ENCODE measurements at regions not wholly inside any gene's neighbourhood (a gene's known extent, or its start where the extent isn't known, plus 50 kb on each side); places are given as distances from the start of the nearest gene placed in this dataset.
"Not testable (repeated sequence)": the region's sequence is repeated elsewhere in the genome, so short reads cannot be mapped to it uniquely, and the experiment has no call there.

DNA sequence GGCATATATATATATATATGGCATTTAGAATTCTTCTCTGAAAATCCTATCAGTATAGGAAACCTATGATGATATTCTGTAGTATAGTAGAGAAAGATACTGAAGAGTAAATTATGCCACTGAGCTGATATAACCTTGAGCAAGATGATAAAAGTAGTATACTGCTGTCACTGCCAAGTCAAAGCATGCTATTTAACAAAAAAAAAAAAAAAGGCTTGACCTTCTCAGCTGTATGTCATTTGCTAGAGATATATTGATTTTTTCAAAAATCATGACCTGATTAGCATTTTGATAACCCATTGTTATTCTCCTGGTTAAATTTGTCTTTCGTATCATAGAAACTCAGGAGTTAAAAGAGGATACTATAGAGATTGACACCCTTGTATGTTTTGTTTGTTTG, 299.4 kb downstream of the ADAMTS20 start:
- H3K27ac ChIP-seq (ENCODE audit: low read length), result no peak overlapping the region
- no CpG with 5 or more reads among the region's 1 CpG for WGBS (ENCODE audit: insufficient coverage, low lambda C conversion rate)
- no peak for DNase-seq
- no peak overlapping the region for H3K4me3 ChIP-seq (ENCODE audit: low read length)
- H3K4me1 ChIP-seq (ENCODE audit: control insufficient read depth, insufficient read depth, low read length), result no peaks in the 10 kb centered on the region
- H3K27me3 ChIP-seq (ENCODE audit: control insufficient read depth, insufficient read depth, low read length), result no peaks in the 10 kb centered on the region
- H3K36me3 ChIP-seq (ENCODE audit: control insufficient read depth, insufficient read depth, low read length), result no peaks in the 10 kb centered on the region
- H3K9me3 ChIP-seq (ENCODE audit: control insufficient read depth, low read depth, low read length), result no peaks in the 10 kb centered on the region

DNA sequence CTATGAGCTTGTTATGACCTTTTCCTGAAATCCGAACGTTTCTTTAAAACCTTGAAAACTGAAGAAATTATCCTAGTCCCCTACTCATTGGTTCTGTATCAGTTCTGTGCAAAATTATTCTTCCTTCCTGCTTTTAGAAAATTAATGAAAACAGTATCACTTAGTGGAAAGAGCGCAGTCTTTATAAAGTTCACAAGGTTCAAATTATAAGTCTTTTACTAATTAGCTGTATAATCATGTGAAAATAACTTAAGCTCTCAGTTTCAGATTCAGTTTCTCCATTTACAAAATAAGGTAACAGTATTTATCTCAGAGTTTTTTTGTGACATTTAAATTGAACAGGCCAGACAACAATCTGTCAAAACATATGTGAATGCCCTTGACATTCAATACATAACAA, 306.1 kb downstream of the ADAMTS20 start:
- no peak for DNase-seq
- Histone ChIP-seq H3K4me3 (ENCODE audit: low read length) (no peak overlapping the region), H3K27me3 (ENCODE audit: control insufficient read depth, insufficient read depth, low read length) (no peaks in the 10 kb centered on the region), H3K36me3 (ENCODE audit: control insufficient read depth, insufficient read depth, low read length) (no peaks in the 10 kb centered on the region), H3K4me1 (ENCODE audit: control insufficient read depth, insufficient read depth, low read length) (no peaks in the 10 kb centered on the region), H3K27ac (ENCODE audit: low read length) (no peak overlapping the region), H3K9me3 (ENCODE audit: control insufficient read depth, low read depth, low read length) (no peaks in the 10 kb centered on the region)
- WGBS (ENCODE audit: insufficient coverage, low lambda C conversion rate), result 95% methylated on average over 3 of the region's 3 CpGs

DNA sequence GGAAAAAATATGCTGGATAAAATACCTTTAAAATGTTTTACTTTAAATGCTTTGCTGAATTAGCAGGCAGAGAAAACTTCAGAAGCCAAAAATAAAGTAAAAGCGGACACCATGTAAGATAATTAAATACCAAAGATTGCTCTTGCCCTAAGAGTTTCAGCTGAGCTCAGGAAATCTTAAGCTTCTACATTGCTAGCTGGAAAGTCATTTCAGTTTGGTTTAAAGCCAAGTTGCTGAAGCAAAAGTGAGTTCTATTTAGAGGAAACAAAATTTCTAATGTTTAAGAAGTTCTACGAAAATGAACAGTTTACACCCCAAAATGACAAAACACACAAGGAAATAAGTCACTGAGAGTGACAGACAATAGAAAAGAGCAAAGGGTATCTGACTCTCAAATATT, 310.0 kb downstream of the ADAMTS20 start:
- 83% methylated on average over 2 of the region's 2 CpGs for WGBS (ENCODE audit: insufficient coverage, low lambda C conversion rate)

DNA sequence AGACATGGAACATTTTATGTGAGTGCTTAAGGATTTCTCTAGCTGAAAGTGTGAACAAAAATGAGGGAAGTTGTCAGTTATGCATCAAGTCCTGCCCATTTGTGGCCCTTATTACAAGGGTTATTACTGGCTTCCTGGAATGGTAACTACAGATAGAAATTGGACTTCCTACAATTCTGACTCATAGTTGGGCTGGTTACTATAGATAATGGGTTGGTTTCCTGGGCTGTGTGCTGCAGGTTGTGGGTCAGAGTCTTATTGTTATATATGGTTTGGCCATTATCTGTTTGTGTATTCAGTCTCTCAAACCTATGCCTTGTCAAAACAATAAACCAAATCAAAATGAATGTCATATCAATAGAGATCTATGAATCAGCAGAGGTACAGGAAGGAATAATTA, 313.7 kb downstream of the ADAMTS20 start:
- Histone ChIP-seq H3K9me3 (ENCODE audit: control insufficient read depth, low read depth, low read length) (no peaks in the 10 kb centered on the region), H3K36me3 (ENCODE audit: control insufficient read depth, insufficient read depth, low read length) (no peaks in the 10 kb centered on the region), H3K4me3 (ENCODE audit: low read length) (no peak overlapping the region), H3K27ac (ENCODE audit: low read length) (no peak overlapping the region), H3K4me1 (ENCODE audit: control insufficient read depth, insufficient read depth, low read length) (no peaks in the 10 kb centered on the region), H3K27me3 (ENCODE audit: control insufficient read depth, insufficient read depth, low read length) (no peaks in the 10 kb centered on the region)
- DNase-seq, result no peak

More for the DNA sequence above, 310.0 kb downstream of the ADAMTS20 start:
- H3K27ac ChIP-seq (ENCODE audit: low read length), result no peak overlapping the region
- no peak for DNase-seq
- no peaks in the 10 kb centered on the region for H3K4me1 ChIP-seq (ENCODE audit: control insufficient read depth, insufficient read depth, low read length)
- no peaks in the 10 kb centered on the region for H3K27me3 ChIP-seq (ENCODE audit: control insufficient read depth, insufficient read depth, low read length)
- H3K4me3 ChIP-seq (ENCODE audit: low read length), result no peak overlapping the region
- no peaks in the 10 kb centered on the region for H3K36me3 ChIP-seq (ENCODE audit: control insufficient read depth, insufficient read depth, low read length)
- H3K9me3 ChIP-seq (ENCODE audit: control insufficient read depth, low read depth, low read length), result no peaks in the 10 kb centered on the region

DNA sequence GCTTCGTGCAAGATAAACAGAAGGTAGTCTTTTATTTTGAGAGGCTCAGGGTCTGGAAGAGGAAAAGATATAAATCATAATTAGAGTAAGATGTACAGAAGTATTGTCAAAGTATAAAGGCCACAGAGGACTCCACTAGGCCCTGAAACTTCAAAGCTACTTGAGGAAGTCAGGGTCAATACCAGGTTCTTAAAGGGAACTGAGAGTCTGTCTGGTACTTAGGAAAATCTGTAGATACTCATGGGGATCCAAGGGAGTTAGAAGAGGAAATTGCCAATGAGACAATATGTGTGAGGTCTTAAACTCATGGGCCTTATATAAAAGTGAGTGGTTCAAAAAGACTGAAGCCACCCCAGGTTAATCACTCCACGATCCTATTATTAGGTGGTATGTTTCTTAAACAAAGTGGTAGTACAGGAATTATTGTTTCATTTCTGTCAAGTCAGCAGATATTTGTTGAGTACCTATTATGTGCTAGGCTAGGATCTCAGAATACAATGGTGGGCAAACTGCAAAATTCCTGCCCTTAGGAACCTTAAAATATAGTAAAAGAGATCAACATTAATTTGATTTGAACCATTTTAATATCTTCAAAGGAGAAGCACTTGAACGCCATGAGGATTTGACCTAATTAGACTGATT, 314.6 kb downstream of the ADAMTS20 start:
- H3K27ac ChIP-seq (ENCODE audit: low read length), result no peak overlapping the region
- H3K4me3 ChIP-seq (ENCODE audit: low read length), result no peak overlapping the region
- no peaks in the 10 kb centered on the region for H3K9me3 ChIP-seq (ENCODE audit: control insufficient read depth, low read depth, low read length)
- 77% methylated on average over 2 of the region's 3 CpGs for WGBS (ENCODE audit: insufficient coverage, low lambda C conversion rate)
- H3K36me3 ChIP-seq (ENCODE audit: control insufficient read depth, insufficient read depth, low read length), result no peaks in the 10 kb centered on the region
- H3K4me1 ChIP-seq (ENCODE audit: control insufficient read depth, insufficient read depth, low read length), result no peaks in the 10 kb centered on the region
- no peaks in the 10 kb centered on the region for H3K27me3 ChIP-seq (ENCODE audit: control insufficient read depth, insufficient read depth, low read length)
- no peak for DNase-seq

DNA sequence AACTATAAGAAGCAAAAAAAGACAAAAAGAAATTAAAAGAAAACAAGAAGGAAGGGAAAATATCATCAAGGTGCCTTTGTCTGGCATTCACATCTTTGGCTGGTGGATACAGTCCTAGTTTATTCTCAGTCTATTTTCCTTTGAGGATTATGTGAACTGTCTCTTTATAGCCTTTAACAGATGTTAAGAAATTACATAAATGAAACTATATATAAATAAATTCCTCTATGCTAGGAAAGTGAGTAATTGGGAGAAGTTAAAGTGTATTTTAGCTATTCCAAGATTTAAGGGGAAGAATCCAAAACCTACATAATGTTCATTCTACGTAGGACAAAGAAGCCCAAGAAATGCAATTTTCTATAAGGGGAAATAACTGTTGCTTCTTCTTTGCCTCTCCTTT, 316.3 kb downstream of the ADAMTS20 start:
- no CpG with 5 or more reads among the region's 1 CpG for WGBS (ENCODE audit: insufficient coverage, low lambda C conversion rate)
- H3K27me3 ChIP-seq (ENCODE audit: control insufficient read depth, insufficient read depth, low read length), result no peaks in the 10 kb centered on the region
- no peaks in the 10 kb centered on the region for H3K9me3 ChIP-seq (ENCODE audit: control insufficient read depth, low read depth, low read length)
- H3K4me1 ChIP-seq (ENCODE audit: control insufficient read depth, insufficient read depth, low read length), result no peaks in the 10 kb centered on the region
- H3K4me3 ChIP-seq (ENCODE audit: low read length), result no peak overlapping the region
- H3K27ac ChIP-seq (ENCODE audit: low read length), result no peak overlapping the region
- H3K36me3 ChIP-seq (ENCODE audit: control insufficient read depth, insufficient read depth, low read length), result no peaks in the 10 kb centered on the region
- no peak for DNase-seq

DNA sequence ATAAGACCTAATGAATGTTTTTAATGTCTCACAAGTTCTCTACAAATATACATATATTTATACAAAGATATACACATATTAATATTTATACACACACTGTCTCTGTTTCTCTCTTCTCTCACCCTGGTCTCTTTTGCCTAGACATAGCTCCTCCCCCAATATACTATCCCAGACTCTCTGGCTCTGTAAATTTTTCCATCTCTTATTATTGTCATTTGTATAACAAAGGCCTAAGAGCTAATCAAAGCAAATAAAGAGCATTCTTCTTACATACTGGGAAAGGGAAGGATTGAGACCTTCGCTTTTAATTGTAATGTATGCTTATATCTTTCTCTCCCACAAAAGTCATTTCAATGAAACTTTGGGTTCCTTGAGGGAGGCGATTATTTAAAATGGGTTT, 318.1 kb downstream of the ADAMTS20 start:
- no peak for DNase-seq
- Histone ChIP-seq H3K4me1 (ENCODE audit: control insufficient read depth, insufficient read depth, low read length) (no peaks in the 10 kb centered on the region), H3K27me3 (ENCODE audit: control insufficient read depth, insufficient read depth, low read length) (no peaks in the 10 kb centered on the region), H3K4me3 (ENCODE audit: low read length) (no peak overlapping the region), H3K27ac (ENCODE audit: low read length) (no peak overlapping the region), H3K9me3 (ENCODE audit: control insufficient read depth, low read depth, low read length) (no peaks in the 10 kb centered on the region), H3K36me3 (ENCODE audit: control insufficient read depth, insufficient read depth, low read length) (no peaks in the 10 kb centered on the region)
- 100% methylated on average over 1 of the region's 2 CpGs for WGBS (ENCODE audit: insufficient coverage, low lambda C conversion rate)

DNA sequence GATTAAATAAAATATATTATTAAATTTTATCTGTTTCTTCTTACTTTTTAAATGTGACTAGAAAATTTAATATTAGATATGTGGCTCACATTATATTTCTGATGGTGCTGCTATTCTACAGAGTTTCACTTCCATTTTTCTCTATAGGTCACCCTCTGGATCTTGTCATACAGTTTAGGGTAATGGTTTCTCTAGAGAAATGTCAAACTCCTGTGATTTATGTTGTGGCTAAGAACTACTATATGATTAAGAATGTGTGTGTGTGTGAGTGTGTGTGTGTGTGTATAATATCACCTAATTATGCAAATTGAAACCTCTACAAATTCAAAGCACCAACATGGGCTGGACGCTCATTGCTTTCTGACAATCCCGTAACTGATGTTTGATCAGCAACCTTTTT, 325.9 kb downstream of the ADAMTS20 start:
- no peaks in the 10 kb centered on the region for H3K4me1 ChIP-seq (ENCODE audit: control insufficient read depth, insufficient read depth, low read length)
- peaks cover 6% of the 10 kb centered on the region for H3K9me3 ChIP-seq (ENCODE audit: control insufficient read depth, low read depth, low read length)
- no peaks in the 10 kb centered on the region for H3K36me3 ChIP-seq (ENCODE audit: control insufficient read depth, insufficient read depth, low read length)
- H3K27me3 ChIP-seq (ENCODE audit: control insufficient read depth, insufficient read depth, low read length), result no peaks in the 10 kb centered on the region
- H3K4me3 ChIP-seq (ENCODE audit: low read length), result no peak overlapping the region
- DNase-seq, result no peak
- no peak overlapping the region for H3K27ac ChIP-seq (ENCODE audit: low read length)
- WGBS (ENCODE audit: insufficient coverage, low lambda C conversion rate), result 100% methylated on average over 2 of the region's 2 CpGs

DNA sequence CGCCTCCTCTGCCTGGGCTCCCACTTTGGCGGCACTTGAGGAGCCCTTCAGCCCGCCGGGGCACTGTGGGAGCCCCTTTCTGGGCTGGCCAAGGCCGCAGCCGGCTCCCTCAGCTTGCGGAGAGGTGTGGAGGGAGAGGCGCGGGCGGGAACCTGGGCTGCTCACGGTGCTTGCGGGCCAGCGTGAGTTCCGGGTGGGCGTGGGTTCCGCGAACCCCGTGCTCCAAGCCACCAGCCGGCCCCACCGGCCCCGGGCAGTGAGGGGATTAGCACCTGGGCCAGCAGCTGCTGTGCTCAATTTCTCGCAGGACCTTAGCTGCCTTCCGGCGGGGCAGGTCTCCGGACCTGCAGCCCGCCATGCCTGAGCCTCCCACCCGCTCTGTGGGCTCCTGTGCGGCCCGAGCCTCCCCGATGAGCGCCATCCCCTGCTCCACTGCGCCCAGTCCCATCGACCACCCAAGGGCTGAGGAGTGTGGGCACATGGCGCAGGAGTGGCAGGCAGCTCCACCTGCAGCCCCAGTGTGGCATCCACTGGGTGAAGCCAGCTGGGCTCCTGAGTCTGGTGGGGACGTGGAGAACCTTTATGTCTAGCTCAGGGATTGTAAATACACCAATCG, 327.7 kb downstream of the ADAMTS20 start:
- no CpG with 5 or more reads among the region's 36 CpGs for WGBS (ENCODE audit: insufficient coverage, low lambda C conversion rate)
- not testable (repeated sequence) for H3K4me1 ChIP-seq (ENCODE audit: control insufficient read depth, insufficient read depth, low read length); DNase-seq; H3K27me3 ChIP-seq (ENCODE audit: control insufficient read depth, insufficient read depth, low read length); H3K36me3 ChIP-seq (ENCODE audit: control insufficient read depth, insufficient read depth, low read length); H3K4me3 ChIP-seq (ENCODE audit: low read length); H3K9me3 ChIP-seq (ENCODE audit: control insufficient read depth, low read depth, low read length); H3K27ac ChIP-seq (ENCODE audit: low read length)

DNA sequence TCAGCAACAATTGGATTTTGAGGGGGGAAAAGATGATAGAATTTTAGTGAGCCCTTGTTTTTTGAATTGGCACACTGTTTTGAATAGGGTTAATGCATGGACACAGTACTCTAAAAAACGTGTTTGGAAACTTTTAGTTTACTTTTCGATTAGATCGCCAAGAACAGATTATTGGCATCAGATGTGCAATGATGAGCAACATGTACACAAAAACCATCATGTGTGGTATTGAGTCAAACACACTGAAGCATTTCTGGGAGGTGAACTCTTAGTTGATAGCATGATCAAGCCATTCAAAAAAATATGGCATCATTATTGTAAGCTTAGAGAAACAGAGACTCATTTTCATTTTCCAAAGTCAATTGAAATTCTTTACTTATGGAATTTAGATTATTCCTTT, 329.2 kb downstream of the ADAMTS20 start:
- DNase-seq, result no peak
- Histone ChIP-seq H3K4me1 (ENCODE audit: control insufficient read depth, insufficient read depth, low read length) (no peaks in the 10 kb centered on the region), H3K4me3 (ENCODE audit: low read length) (no peak overlapping the region), H3K27me3 (ENCODE audit: control insufficient read depth, insufficient read depth, low read length) (no peaks in the 10 kb centered on the region), H3K27ac (ENCODE audit: low read length) (no peak overlapping the region), H3K36me3 (ENCODE audit: control insufficient read depth, insufficient read depth, low read length) (no peaks in the 10 kb centered on the region), H3K9me3 (ENCODE audit: control insufficient read depth, low read depth, low read length) (peaks cover 6% of the 10 kb centered on the region)
- 78% methylated on average over 3 of the region's 3 CpGs for WGBS (ENCODE audit: insufficient coverage, low lambda C conversion rate)

DNA sequence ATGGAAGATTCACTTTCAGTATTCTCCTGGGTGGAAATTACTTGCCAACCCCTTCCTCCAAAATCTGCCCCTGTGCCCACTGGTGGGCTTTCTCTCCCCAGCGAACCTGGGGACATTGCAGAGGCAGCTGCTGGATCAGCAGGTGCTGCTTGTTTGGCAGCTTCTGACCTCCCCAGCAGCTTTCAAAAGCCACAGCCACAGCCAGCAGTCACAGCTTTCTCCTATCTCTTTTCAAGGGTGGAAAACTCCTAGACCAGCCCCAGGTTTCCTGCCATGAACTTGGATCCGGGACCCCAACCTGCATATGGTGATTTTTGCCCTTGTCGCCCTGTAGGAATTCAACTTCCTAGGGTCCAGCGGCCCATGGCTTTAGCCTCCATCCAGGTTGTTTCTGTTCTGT, 330.8 kb downstream of the ADAMTS20 start:
- no peaks in the 10 kb centered on the region for H3K27me3 ChIP-seq (ENCODE audit: control insufficient read depth, insufficient read depth, low read length)
- no CpG with 5 or more reads among the region's 4 CpGs for WGBS (ENCODE audit: insufficient coverage, low lambda C conversion rate)
- DNase-seq, result no peak
- no peaks in the 10 kb centered on the region for H3K4me1 ChIP-seq (ENCODE audit: control insufficient read depth, insufficient read depth, low read length)
- H3K36me3 ChIP-seq (ENCODE audit: control insufficient read depth, insufficient read depth, low read length), result no peaks in the 10 kb centered on the region
- no peak overlapping the region for H3K27ac ChIP-seq (ENCODE audit: low read length)
- H3K9me3 ChIP-seq (ENCODE audit: control insufficient read depth, low read depth, low read length), result peaks cover 6% of the 10 kb centered on the region
- no peak overlapping the region for H3K4me3 ChIP-seq (ENCODE audit: low read length)

All from large intestine (tissue), 3 donors.